ENCODE measurements at regions not wholly inside any gene's neighbourhood (a gene's known extent, or its start where the extent isn't known, plus 50 kb on each side); places are given as distances from the start of the nearest gene placed in this dataset.

GRCh38 chr17:72456075-72456474 is 335.3 kb downstream of the SOX9 start:
- DNase-seq, result no peak
- TF ChIP-seq CTCF (IDR thresholded peaks at IDR 0.05) (no peak), POLR2A (IDR thresholded peaks at IDR 0.05) (no peak)
- intact Hi-C loops (cut with DNase I), result no loop called here
- ATAC-seq, result peak in 1 of 4 donors; percentile 20
- Histone ChIP-seq H3K36me3 (no peaks in the 10 kb centered on the region), H3K4me3 (no peak overlapping the region), H3K27ac (no peak overlapping the region), H3K27me3 (peaks cover 0 to 7% (median 0%) of the 10 kb centered on the region in 9 donors), H3K9me3 (no peaks in the 10 kb centered on the region), H3K4me1 (no peaks in the 10 kb centered on the region)
- WGBS, 4 donors, result 58 to 72% (median 67%) methylated on average over 4 of the region's 4 CpGs

- DNase-seq, result no peak
- Histone ChIP-seq H3K9me3 (no peaks in the 10 kb centered on the region), H3K27ac (no peak overlapping the region), H3K36me3 (no peaks in the 10 kb centered on the region), H3K27me3 (peaks cover 0 to 7% (median 0%) of the 10 kb centered on the region in 9 donors), H3K4me3 (no peak overlapping the region), H3K4me1 (no peaks in the 10 kb centered on the region)
- WGBS, 4 donors, result 65 to 74% (median 73%) methylated on average over 5 of the region's 5 CpGs
- TF ChIP-seq POLR2A (IDR thresholded peaks at IDR 0.05) (no peak), CTCF (IDR thresholded peaks at IDR 0.05) (no peak)
- ATAC-seq, result no peak
- intact Hi-C loops (cut with DNase I), result no loop called here
These were observed 336.9 kb downstream of the SOX9 start for GRCh38 chr17:72457712-72458111.

GRCh38 chr17:72458301-72458700 is 337.5 kb downstream of the SOX9 start:
- ATAC-seq, result no peak
- no peak for DNase-seq
- H3K36me3 ChIP-seq, result no peaks in the 10 kb centered on the region
- TF ChIP-seq CTCF (IDR thresholded peaks at IDR 0.05) (no peak), POLR2A (IDR thresholded peaks at IDR 0.05) (no peak)
- H3K27ac ChIP-seq, result no peak overlapping the region
- peaks cover 0 to 7% (median 0%) of the 10 kb centered on the region in 9 donors for H3K27me3 ChIP-seq
- no peaks in the 10 kb centered on the region for H3K9me3 ChIP-seq
- 78 to 90% (median 82%) methylated on average over 9 of the region's 9 CpGs for WGBS, 4 donors
- H3K4me1 ChIP-seq, result no peaks in the 10 kb centered on the region
- intact Hi-C loops (cut with DNase I), result no loop called here
- H3K4me3 ChIP-seq, result no peak overlapping the region

GRCh38 chr17:72460711-72461110 is 339.9 kb downstream of the SOX9 start:
- intact Hi-C loops (cut with DNase I), result no loop called here
- H3K4me3 ChIP-seq, result no peak overlapping the region
- TF ChIP-seq CTCF (IDR thresholded peaks at IDR 0.05), result no peak
- TF ChIP-seq POLR2A (IDR thresholded peaks at IDR 0.05), result no peak
- H3K4me1 ChIP-seq, result no peaks in the 10 kb centered on the region
- peaks cover 0 to 10% (median 0%) of the 10 kb centered on the region in 9 donors for H3K27me3 ChIP-seq
- no peak overlapping the region for H3K27ac ChIP-seq
- H3K9me3 ChIP-seq, result no peaks in the 10 kb centered on the region
- no peaks in the 10 kb centered on the region for H3K36me3 ChIP-seq
- ATAC-seq (no peak), DNase-seq (no peak)

All from heart left ventricle (tissue), 16 donors.